ENCODE measurements at regions not wholly inside any gene's neighbourhood (a gene's known extent, or its start where the extent isn't known, plus 50 kb on each side); places are given as distances from the start of the nearest gene placed in this dataset.

DNA sequence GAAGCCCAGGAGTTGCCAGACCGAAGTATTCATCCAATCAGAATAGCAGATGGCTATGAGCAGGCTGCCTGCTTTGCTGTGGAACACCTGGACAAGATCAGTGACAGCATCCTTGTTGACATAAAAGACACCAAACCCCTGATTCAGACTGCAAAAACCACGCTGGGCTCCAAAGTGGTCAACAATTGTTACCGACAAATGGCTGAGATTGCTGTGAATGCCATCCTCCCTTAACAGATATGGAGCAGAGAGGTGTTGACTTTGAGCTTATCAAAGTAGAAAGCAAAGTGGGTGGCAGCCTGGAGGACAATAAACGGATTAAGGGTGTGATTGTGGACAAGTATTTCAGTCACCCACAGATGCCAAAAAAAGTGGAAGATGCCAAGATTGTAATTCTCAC is 250.3 kb upstream of the OBI1 start:
- Histone ChIP-seq H3K9me3 (no peaks in the 10 kb centered on the region), H3K4me1 (no peaks in the 10 kb centered on the region), H3K36me3 (no peaks in the 10 kb centered on the region), H3K27ac (no peak overlapping the region), H3K27me3 (no peaks in the 10 kb centered on the region), H3K4me3 (no peak overlapping the region)
- TF ChIP-seq, protein P1, sequence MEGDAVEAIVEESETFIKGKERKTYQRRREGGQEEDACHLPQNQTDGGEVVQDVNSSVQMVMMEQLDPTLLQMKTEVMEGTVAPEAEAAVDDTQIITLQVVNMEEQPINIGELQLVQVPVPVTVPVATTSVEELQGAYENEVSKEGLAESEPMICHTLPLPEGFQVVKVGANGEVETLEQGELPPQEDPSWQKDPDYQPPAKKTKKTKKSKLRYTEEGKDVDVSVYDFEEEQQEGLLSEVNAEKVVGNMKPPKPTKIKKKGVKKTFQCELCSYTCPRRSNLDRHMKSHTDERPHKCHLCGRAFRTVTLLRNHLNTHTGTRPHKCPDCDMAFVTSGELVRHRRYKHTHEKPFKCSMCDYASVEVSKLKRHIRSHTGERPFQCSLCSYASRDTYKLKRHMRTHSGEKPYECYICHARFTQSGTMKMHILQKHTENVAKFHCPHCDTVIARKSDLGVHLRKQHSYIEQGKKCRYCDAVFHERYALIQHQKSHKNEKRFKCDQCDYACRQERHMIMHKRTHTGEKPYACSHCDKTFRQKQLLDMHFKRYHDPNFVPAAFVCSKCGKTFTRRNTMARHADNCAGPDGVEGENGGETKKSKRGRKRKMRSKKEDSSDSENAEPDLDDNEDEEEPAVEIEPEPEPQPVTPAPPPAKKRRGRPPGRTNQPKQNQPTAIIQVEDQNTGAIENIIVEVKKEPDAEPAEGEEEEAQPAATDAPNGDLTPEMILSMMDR (IDR thresholded peaks at IDR 0.05): no peak
- DNase-seq: no peak
- no peak for ATAC-seq
- intact Hi-C loops (cut with DNase I): no loop called here

DNA sequence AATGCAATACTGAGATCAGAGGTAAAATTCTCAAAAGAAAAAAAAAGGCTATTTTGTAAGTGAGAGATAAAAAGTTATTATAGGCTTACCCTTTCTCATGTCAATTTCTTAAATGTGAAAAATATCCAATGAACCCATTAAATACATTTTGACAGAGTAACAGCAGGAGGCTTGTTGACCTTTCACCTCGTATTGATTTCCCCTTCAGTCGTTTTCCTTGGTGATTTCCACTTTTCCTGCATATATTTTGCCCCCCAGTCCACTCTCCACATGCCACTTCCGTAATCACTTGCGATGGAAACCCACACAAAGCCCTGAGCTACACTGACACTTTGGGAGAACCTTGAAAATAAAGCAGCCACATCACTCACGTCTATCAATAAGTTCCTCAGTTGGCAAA is 248.1 kb upstream of the OBI1 start:
- H3K27me3 ChIP-seq: no peaks in the 10 kb centered on the region
- no peaks in the 10 kb centered on the region for H3K4me1 ChIP-seq
- H3K36me3 ChIP-seq: no peaks in the 10 kb centered on the region
- H3K4me3 ChIP-seq: no peak overlapping the region
- DNase-seq: no peak
- TF ChIP-seq, protein P1 (IDR thresholded peaks at IDR 0.05): no peak
- H3K27ac ChIP-seq: no peak overlapping the region
- intact Hi-C loops (cut with DNase I): no loop called here
- ATAC-seq: no peak
- H3K9me3 ChIP-seq: no peaks in the 10 kb centered on the region

DNA sequence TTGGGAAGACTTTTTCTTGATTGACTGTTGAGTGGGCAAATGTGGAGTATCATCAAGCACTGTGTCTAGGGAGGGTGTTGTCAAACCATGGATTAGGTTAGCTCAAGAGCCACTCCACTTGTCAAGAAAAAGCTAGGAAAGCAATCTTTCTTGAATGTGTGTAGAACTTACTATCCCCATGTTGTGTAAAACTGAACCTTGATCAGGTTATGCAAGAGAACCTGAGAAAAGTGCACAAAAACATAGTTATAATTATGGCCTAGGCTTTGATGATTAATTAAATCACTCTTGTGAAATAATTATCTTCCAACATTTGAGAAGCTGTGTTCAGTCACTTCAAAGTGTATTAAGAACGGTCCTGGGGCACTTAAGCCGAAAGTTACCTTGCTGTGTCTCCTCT is 238.2 kb upstream of the OBI1 start:
- no peak overlapping the region for H3K4me3 ChIP-seq
- no peak for ATAC-seq
- no peak overlapping the region for H3K27ac ChIP-seq
- TF ChIP-seq, protein P1 (IDR thresholded peaks at IDR 0.05): no peak
- no peaks in the 10 kb centered on the region for H3K4me1 ChIP-seq
- no peaks in the 10 kb centered on the region for H3K27me3 ChIP-seq
- DNase-seq: no peak
- H3K9me3 ChIP-seq: no peaks in the 10 kb centered on the region
- intact Hi-C loops (cut with DNase I): no loop called here
- no peaks in the 10 kb centered on the region for H3K36me3 ChIP-seq

DNA sequence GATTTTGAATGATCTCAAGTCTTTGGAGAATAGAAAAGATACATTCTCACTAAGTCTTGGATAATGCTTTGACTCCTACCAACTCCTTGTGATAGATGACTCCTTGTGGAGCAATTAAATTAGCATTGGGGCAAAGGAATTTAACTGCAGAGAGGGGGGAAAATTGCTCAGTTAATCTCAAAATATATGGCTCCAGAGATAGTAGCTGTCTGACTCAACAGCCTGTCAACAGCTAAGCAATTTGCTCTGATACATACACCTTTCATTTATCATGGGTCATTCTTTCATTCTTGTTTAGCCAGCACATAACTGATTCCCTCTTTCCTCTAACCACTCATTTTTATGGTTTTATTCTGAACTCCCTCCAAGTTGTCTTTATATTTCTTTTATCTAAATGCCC is 225.6 kb upstream of the OBI1 start:
- Histone ChIP-seq H3K4me1 (no peaks in the 10 kb centered on the region), H3K9me3 (no peaks in the 10 kb centered on the region), H3K27me3 (no peaks in the 10 kb centered on the region), H3K4me3 (no peak overlapping the region), H3K36me3 (no peaks in the 10 kb centered on the region), H3K27ac (no peak overlapping the region)
- TF ChIP-seq, protein P1 (IDR thresholded peaks at IDR 0.05): no peak
- DNase-seq: no peak
- no peak for ATAC-seq
- intact Hi-C loops (cut with DNase I): no loop called here

DNA sequence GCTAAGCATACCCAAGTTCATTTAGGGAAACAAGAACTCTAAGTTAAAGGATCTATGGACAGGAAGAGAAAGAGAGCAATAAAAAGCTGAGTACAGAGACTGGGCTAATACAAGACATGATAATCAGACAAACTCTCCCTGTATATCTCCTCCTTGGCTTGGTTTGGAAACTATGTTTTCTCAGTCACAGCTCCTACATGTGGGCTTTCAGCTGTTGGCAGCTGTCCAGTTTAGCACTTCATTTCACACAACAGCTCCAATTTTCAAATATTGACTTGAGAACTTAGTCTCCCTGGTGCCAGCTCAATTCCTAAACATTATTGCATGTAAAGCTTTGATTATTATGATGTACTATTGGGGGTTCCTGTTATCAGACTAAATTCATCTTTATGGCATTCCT is 222.8 kb upstream of the OBI1 start:
- Histone ChIP-seq H3K36me3 (no peaks in the 10 kb centered on the region), H3K27ac (no peak overlapping the region), H3K4me3 (no peak overlapping the region), H3K27me3 (no peaks in the 10 kb centered on the region), H3K4me1 (no peaks in the 10 kb centered on the region), H3K9me3 (no peaks in the 10 kb centered on the region)
- DNase-seq (no peak), ATAC-seq (no peak)
- TF ChIP-seq, protein P1 (IDR thresholded peaks at IDR 0.05): no peak
- intact Hi-C loops (cut with DNase I): no loop called here

DNA sequence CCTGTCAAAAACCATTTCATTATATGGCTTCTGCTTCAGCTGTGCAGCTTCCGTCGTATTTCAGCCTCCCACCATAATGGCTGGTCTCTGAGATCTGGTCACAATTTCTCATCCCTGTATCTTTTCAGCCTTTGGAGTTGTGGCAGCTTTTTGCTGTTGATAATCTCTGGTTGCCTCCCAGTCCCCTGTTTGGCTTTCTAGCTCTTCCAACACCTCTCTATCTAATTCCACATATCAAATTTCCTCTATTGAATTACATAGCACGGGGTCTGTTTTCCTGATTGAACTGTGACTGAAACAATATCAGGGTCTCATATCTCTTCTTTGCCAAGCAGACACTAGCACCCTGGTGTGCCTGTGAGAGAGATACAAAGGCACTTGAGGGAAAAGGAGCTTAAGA is 222.1 kb upstream of the OBI1 start:
- Histone ChIP-seq H3K9me3 (no peaks in the 10 kb centered on the region), H3K27ac (no peak overlapping the region)
- no peak for ATAC-seq

More for the DNA sequence above, 222.1 kb upstream of the OBI1 start:
- Histone ChIP-seq H3K27me3 (no peaks in the 10 kb centered on the region), H3K4me3 (no peak overlapping the region), H3K36me3 (no peaks in the 10 kb centered on the region), H3K4me1 (no peaks in the 10 kb centered on the region)
- intact Hi-C loops (cut with DNase I): no loop called here
- TF ChIP-seq, protein P1 (IDR thresholded peaks at IDR 0.05): no peak
- no peak for DNase-seq

Measured in upper lobe of right lung (tissue), 1 donor.